GM23338 (cell line): ENCODE measurements at regions not wholly inside any gene's neighbourhood (a gene's known extent, or its start where the extent isn't known, plus 50 kb on each side); places are given as distances from the start of the nearest gene placed in this dataset.

Source experiments
- ATAC-seq: fragments of 200-7000 bp; cut with Tn5 transposase; 3 replicates; pipeline ENCODE4 v1.9.1; 2020
- DNase-seq: peaks from one replicate; pipeline ENCODE4 v3.0.0-alpha.2; 2015; ENCODE audit warnings: low spot score
- H2AFZ ChIP-seq: fragments of 200-600 bp; sonication (generic); 2 replicates; pipeline ENCODE4 v1.8.0; 2016; ENCODE audit warnings: antibody characterized with exemption, mild to moderate bottlenecking, moderate library complexity
- H3F3A ChIP-seq: fragments of 200-600 bp; sonication (generic); replicated peaks from 2 replicates; pipeline ENCODE4 v1.8.0; 2017; ENCODE audit warnings: antibody characterized with exemption, mixed run types, low read depth
- H3K27ac ChIP-seq: fragments of 200-600 bp; sonication (generic); 2 replicates; pipeline ENCODE4 v1.6.1; 2016; ENCODE audit warnings: low read depth
- H3K27me3 ChIP-seq: fragments of 200-600 bp; sonication (generic); 2 replicates; pipeline ENCODE4 v1.8.0; 2016; ENCODE audit warnings: mild to moderate bottlenecking, mixed run types, moderate library complexity; ENCODE audit not compliant: insufficient read depth
- H3K36me3 ChIP-seq: fragments of 200-600 bp; sonication (generic); 2 replicates; pipeline ENCODE4 v1.8.0; 2016; ENCODE audit warnings: mild to moderate bottlenecking; ENCODE audit not compliant: insufficient read depth
- H3K4me1 ChIP-seq: fragments of 200-600 bp; sonication (generic); 2 replicates; pipeline ENCODE4 v1.8.0; 2016; ENCODE audit warnings: mild to moderate bottlenecking, moderate library complexity; ENCODE audit not compliant: insufficient read depth
- H3K4me2 ChIP-seq: fragments of 200-600 bp; sonication (generic); 2 replicates; pipeline ENCODE4 v1.7.1; 2017; ENCODE audit warnings: mixed run types
- H3K4me3 ChIP-seq: fragments of 200-600 bp; sonication (generic); 2 replicates; pipeline ENCODE4 v1.6.1; 2016; ENCODE audit warnings: mixed run types
- H3K79me2 ChIP-seq: fragments of 200-600 bp; sonication (generic); replicated peaks from 2 replicates; pipeline ENCODE4 v1.8.0; 2017; ENCODE audit warnings: mild to moderate bottlenecking; ENCODE audit not compliant: insufficient read depth
- H3K9me2 ChIP-seq: fragments of 200-600 bp; sonication (generic); 2 replicates; pipeline ENCODE4 v1.8.0; 2017; ENCODE audit not compliant: insufficient read depth
- H4K20me1 ChIP-seq: fragments of 200-600 bp; sonication (generic); replicated peaks from 2 replicates; pipeline ENCODE4 v1.8.0; 2017; ENCODE audit warnings: mild to moderate bottlenecking; ENCODE audit not compliant: insufficient read depth
- H3K27ac Mint-ChIP-seq: 2 replicates; pipeline ENCODE4 v1.8.0; 2020; ENCODE audit warnings: inconsistent platforms, mild to moderate bottlenecking, moderate library complexity, mixed read lengths
- H3K27me3 Mint-ChIP-seq: 3 replicates; pipeline ENCODE4 v1.8.0; 2022; ENCODE audit warnings: low read depth, mild to moderate bottlenecking, moderate library complexity, mixed read lengths, inconsistent platforms; ENCODE audit not compliant: insufficient read depth, poor library complexity
- H3K36me3 Mint-ChIP-seq: 3 replicates; pipeline ENCODE4 v1.8.0; 2021; ENCODE audit warnings: low read depth, mild to moderate bottlenecking, inconsistent platforms, moderate library complexity, mixed read lengths
- H3K4me1 Mint-ChIP-seq: 3 replicates; pipeline ENCODE4 v1.8.0; 2020; ENCODE audit warnings: mild to moderate bottlenecking, inconsistent platforms, mixed read lengths
- H3K4me3 Mint-ChIP-seq: 3 replicates; pipeline ENCODE4 v1.8.0; 2021; ENCODE audit warnings: moderate library complexity, mild to moderate bottlenecking, inconsistent platforms, mixed read lengths
- H3K9me3 Mint-ChIP-seq: 3 replicates; pipeline ENCODE4 v1.8.0; 2020; ENCODE audit warnings: moderate library complexity, mild to moderate bottlenecking, inconsistent platforms, mixed read lengths
- CTCF ChIP-seq, 2 experiments: fragments of 200-600 bp in 1 of 2; sonication (generic) in 1 of 2; conservative IDR thresholded peaks; 2 replicates each; pipeline versions ENCODE4 v1.5.1 to v1.6.1; 2016 to 2017; ENCODE audit warnings: antibody characterized with exemption in 2 of 2, low read depth in 2 of 2, mild to moderate bottlenecking in 2 of 2, moderate library complexity in 1 of 2
- ETS1 ChIP-seq: IDR thresholded peaks from 2 replicates; pipeline ENCODE4 v1.6.1; 2016; ENCODE audit warnings: antibody characterized with exemption
- EZH2 ChIP-seq: fragments of 200-600 bp; sonication (generic); IDR thresholded peaks from one replicate; pipeline ENCODE4 v1.8.0; 2017; ENCODE audit warnings: antibody characterized with exemption, mild to moderate bottlenecking, low read depth; ENCODE audit not compliant: unreplicated experiment
- EZH2phosphoT487 ChIP-seq: fragments of 200-600 bp; sonication (generic); IDR thresholded peaks from one replicate; pipeline ENCODE4 v1.8.1; 2018; ENCODE audit warnings: antibody characterized with exemption; ENCODE audit not compliant: unreplicated experiment
- JUNB ChIP-seq: IDR thresholded peaks from one replicate; pipeline ENCODE4 v1.6.1; 2016; ENCODE audit warnings: antibody characterized with exemption; ENCODE audit not compliant: unreplicated experiment
- NANOG ChIP-seq: IDR thresholded peaks from 2 replicates; pipeline ENCODE4 v1.6.1; 2016; ENCODE audit warnings: antibody characterized with exemption, borderline replicate concordance
- POLR2AphosphoS5 ChIP-seq: IDR thresholded peaks from 2 replicates; pipeline ENCODE4 v1.6.1; 2016; ENCODE audit warnings: antibody characterized with exemption, low read depth
- REST ChIP-seq: IDR thresholded peaks from one replicate; pipeline ENCODE4 v1.6.1; 2018; ENCODE audit warnings: antibody characterized with exemption; ENCODE audit not compliant: unreplicated experiment
- STAT1 ChIP-seq: IDR thresholded peaks from one replicate; pipeline ENCODE4 v1.6.1; 2016; ENCODE audit warnings: antibody characterized with exemption; ENCODE audit not compliant: unreplicated experiment
- ZNF114 ChIP-seq: fragments of 250-450 bp; sonication (Bioruptor Pico); IDR thresholded peaks from 2 replicates; pipeline ENCODE4 v1.5.0; 2020; ENCODE audit warnings: mild to moderate bottlenecking, moderate library complexity
- ZNF331 ChIP-seq: fragments of 250-450 bp; sonication (Bioruptor Pico); IDR thresholded peaks from 2 replicates; pipeline ENCODE4 v1.5.0; 2020; ENCODE audit warnings: low read depth, mild to moderate bottlenecking, moderate library complexity
- ZNF462 ChIP-seq: fragments of 250-450 bp; sonication (Bioruptor Pico); IDR thresholded peaks from 2 replicates; pipeline ENCODE4 v1.5.0; 2020; ENCODE audit warnings: mild to moderate bottlenecking, moderate library complexity

GRCh38 chr6:21807299-21808044, 213.9 kb downstream of the SOX4 start (continued):
- TF ChIP-seq REST (no peak), ZNF114 (CRISPR knock-in tag) (no peak), NANOG (no peak), STAT1 (no peak)

- no peak overlapping the region for H2AFZ ChIP-seq
- H3K36me3 ChIP-seq = no peaks in the 10 kb centered on the region
- ATAC-seq (peak; percentile 49), DNase-seq (no peak)
- H3K9me2 ChIP-seq = no peaks in the 10 kb centered on the region
- Mint-ChIP-seq H3K4me3 (no peak overlapping the region), H3K27me3 (peaks cover 12% of the 10 kb centered on the region), H3K27ac (peak overlapping the region; percentile 31), H3K4me1 (peaks cover 23% of the 10 kb centered on the region; the same call in 2 of the 3 replicates), H3K36me3 (peaks cover 34% of the 10 kb centered on the region), H3K9me3 (no peaks in the 10 kb centered on the region; the same call in 2 of the 3 replicates)
- H3K27me3 ChIP-seq = no peaks in the 10 kb centered on the region
- no peak overlapping the region for H3K27ac ChIP-seq
- H3K79me2 ChIP-seq = peaks cover 87% of the 10 kb centered on the region
- H3F3A ChIP-seq = no peaks in the 10 kb centered on the region
- no peak overlapping the region for H3K4me3 ChIP-seq
- H3K4me2 ChIP-seq = no peak overlapping the region
- H4K20me1 ChIP-seq = peaks cover 4% of the 10 kb centered on the region; the same call in 1 of the 2 replicates
- peaks cover 12% of the 10 kb centered on the region; the same call in 1 of the 2 replicates for H3K4me1 ChIP-seq
- TF ChIP-seq ZNF462 (CRISPR knock-in tag) = no peak
- no peak for TF ChIP-seq ZNF331 (CRISPR knock-in tag)
- TF ChIP-seq ETS1 = no peak
- TF ChIP-seq NANOG = no peak
- TF ChIP-seq STAT1 = no peak
- TF ChIP-seq POLR2AphosphoS5 = no peak
- no peak for TF ChIP-seq JUNB
- TF ChIP-seq ZNF114 (CRISPR knock-in tag) = no peak
- no peak for TF ChIP-seq EZH2phosphoT487
- TF ChIP-seq EZH2 = no peak
- no peak for TF ChIP-seq CTCF (conservative IDR thresholded peaks at IDR 0.05; ENCODE audit: low read depth in 2 of 2)
These were observed 214.5 kb downstream of the SOX4 start for GRCh38 chr6:21808045-21808470.
